T-helper 2 cell (primary cell): ENCODE measurements at regions not wholly inside any gene's neighbourhood (a gene's known extent, or its start where the extent isn't known, plus 50 kb on each side); places are given as distances from the start of the nearest gene placed in this dataset.
"Not testable (repeated sequence)": the region's sequence is repeated elsewhere in the genome, so short reads cannot be mapped to it uniquely, and the experiment has no call there.

Experiments used
- DNase-seq, 5 experiments: peaks; one replicate each; pipeline versions ENCODE4 v3.0.0 to v3.0.0-alpha.2; 2012 to 2022

- DNase-seq = no peak
Observed at GRCh38 chr2:3115301-3116042, 262.1 kb downstream of the EIPR1 start.

GRCh38 chr2:3114406-3115185 lies 263.0 kb downstream of the EIPR1 start:
- no peak for DNase-seq

- no peak for DNase-seq
Observed at GRCh38 chr2:3113769-3114168, 263.8 kb downstream of the EIPR1 start.

- DNase-seq = no peak
Observed at GRCh38 chr2:3113122-3113521, 264.5 kb downstream of the EIPR1 start.

GRCh38 chr2:3112553-3112952 lies 265.1 kb downstream of the EIPR1 start:
- DNase-seq = no peak

GRCh38 chr2:3112131-3112530 lies 265.5 kb downstream of the EIPR1 start:
- no peak for DNase-seq

GRCh38 chr2:3110994-3111666 lies 266.5 kb downstream of the EIPR1 start:
- DNase-seq = no peak

GRCh38 chr2:3110555-3110954 lies 267.1 kb downstream of the EIPR1 start:
- no peak for DNase-seq

GRCh38 chr2:3108710-3109702 lies 268.6 kb downstream of the EIPR1 start:
- no peak for DNase-seq

- DNase-seq = no peak
Observed at GRCh38 chr2:3108105-3108504, 269.5 kb downstream of the EIPR1 start.

GRCh38 chr2:3107567-3107966 lies 270.1 kb downstream of the EIPR1 start:
- no peak for DNase-seq

- no peak for DNase-seq
Observed at GRCh38 chr2:3105814-3106569, 271.6 kb downstream of the EIPR1 start.

- not testable (repeated sequence) for DNase-seq
Observed at GRCh38 chr2:3104958-3105813, 272.4 kb downstream of the EIPR1 start.

GRCh38 chr2:3104261-3104660 lies 273.4 kb downstream of the EIPR1 start:
- DNase-seq = no peak

GRCh38 chr2:3102922-3103569 lies 274.6 kb downstream of the EIPR1 start:
- no peak for DNase-seq

- DNase-seq = no peak
Observed at GRCh38 chr2:3102081-3102921, 275.3 kb downstream of the EIPR1 start.

GRCh38 chr2:3101016-3101942 lies 276.3 kb downstream of the EIPR1 start:
- DNase-seq = no peak

GRCh38 chr2:3100386-3100785 lies 277.2 kb downstream of the EIPR1 start:
- no peak for DNase-seq
